Gastroesophageal sphincter (tissue), 4 donors: ENCODE measurements at regions not wholly inside any gene's neighbourhood (a gene's known extent, or its start where the extent isn't known, plus 50 kb on each side); places are given as distances from the start of the nearest gene placed in this dataset.

Experiments used
- ATAC-seq: fragments of 150-250 bp; one replicate; pipeline ENCODE4 v1.9.1; 2016; ENCODE audit warnings: mild to moderate bottlenecking, moderate library complexity
- H3K27ac ChIP-seq, 4 donors: fragments of 200-600 bp; sonication (generic) in 3 of 4; 1 replicate in 3 of 4; 2 replicates in 1 of 4; pipeline ENCODE4 v1.5.1; 2016 to 2019
- H3K27me3 ChIP-seq: fragments of 200-600 bp; sonication (generic); one replicate; pipeline ENCODE4 v1.5.1; 2019
- H3K36me3 ChIP-seq, 2 donors: fragments of 200-600 bp; sonication (generic); one replicate each; pipeline ENCODE4 v1.5.1; 2019; ENCODE audit warnings: control low read depth in 1 of 2
- H3K4me1 ChIP-seq, 3 donors: fragments of 200-600 bp; sonication (generic); 1 replicate in 2 of 3; 2 replicates in 1 of 3; pipeline ENCODE4 v1.5.1; 2016 to 2019; ENCODE audit warnings: control low read depth in 2 of 3
- H3K4me3 ChIP-seq, 2 donors: fragments of 200-600 bp; sonication (generic); one replicate each; pipeline ENCODE4 v1.5.1; 2019; ENCODE audit warnings: mild to moderate bottlenecking in 1 of 2, moderate library complexity in 1 of 2
- H3K9me3 ChIP-seq, 3 donors: fragments of 200-600 bp; sonication (generic); one replicate each; pipeline ENCODE4 v1.5.1; 2017 to 2019; ENCODE audit warnings: control low read depth in 2 of 3
- EP300 ChIP-seq: sonication (generic); formaldehyde crosslinking; IDR thresholded peaks from one replicate; pipeline ENCODE4 v1.6.1; 2017; ENCODE audit warnings: antibody characterized with exemption, mild to moderate bottlenecking
- POLR2A ChIP-seq, 2 donors: fragments of 450-650 bp; IDR thresholded peaks; one replicate each; pipeline ENCODE4 v1.6.1; 2017; ENCODE audit warnings: antibody characterized with exemption in 2 of 2, mild to moderate bottlenecking in 2 of 2, moderate library complexity in 1 of 2
- POLR2AphosphoS5 ChIP-seq: sonication (generic); formaldehyde crosslinking; IDR thresholded peaks from one replicate; pipeline ENCODE4 v1.6.1; 2017; ENCODE audit warnings: antibody characterized with exemption
- WGBS, 2 donors: methylation state at CpG; one replicate each; pipeline ENCODE4 v1.1.5; 2018; ENCODE audit warnings: low coverage in 1 of 2; 5-methylcytosine and 5-hydroxymethylcytosine counted together
- TF ChIP-seq, protein P1 (sequence below), 4 experiments: fragments of 200-600 bp in 2 of 4; fragments of 450-650 bp in 2 of 4; sonication (generic) in 1 of 4; IDR thresholded peaks; one replicate each; pipeline ENCODE4 v1.5.1; 2017 to 2019; ENCODE audit warnings: antibody characterized with exemption in 4 of 4, mild to moderate bottlenecking in 2 of 4, moderate library complexity in 2 of 4

DNA sequence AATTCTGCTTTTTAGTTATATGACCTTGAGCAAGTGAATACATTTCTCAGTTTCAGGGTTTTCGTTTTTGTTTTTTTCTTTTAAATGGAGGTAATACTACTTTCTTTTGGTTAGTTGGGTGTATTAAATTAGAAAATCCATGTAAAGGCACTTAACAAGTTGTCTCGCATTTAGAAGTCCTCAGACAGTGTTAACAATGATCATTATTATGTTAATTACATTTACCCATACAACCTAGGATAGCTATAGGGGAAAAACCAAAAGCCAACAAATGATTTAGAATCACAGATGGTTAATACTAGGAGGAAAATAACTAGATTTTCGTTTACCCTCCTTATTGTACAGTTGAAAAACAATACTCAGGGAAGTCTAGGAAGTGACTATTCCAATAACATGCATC, 972.2 kb upstream of the WWC1 start:
- TF ChIP-seq, protein P1, sequence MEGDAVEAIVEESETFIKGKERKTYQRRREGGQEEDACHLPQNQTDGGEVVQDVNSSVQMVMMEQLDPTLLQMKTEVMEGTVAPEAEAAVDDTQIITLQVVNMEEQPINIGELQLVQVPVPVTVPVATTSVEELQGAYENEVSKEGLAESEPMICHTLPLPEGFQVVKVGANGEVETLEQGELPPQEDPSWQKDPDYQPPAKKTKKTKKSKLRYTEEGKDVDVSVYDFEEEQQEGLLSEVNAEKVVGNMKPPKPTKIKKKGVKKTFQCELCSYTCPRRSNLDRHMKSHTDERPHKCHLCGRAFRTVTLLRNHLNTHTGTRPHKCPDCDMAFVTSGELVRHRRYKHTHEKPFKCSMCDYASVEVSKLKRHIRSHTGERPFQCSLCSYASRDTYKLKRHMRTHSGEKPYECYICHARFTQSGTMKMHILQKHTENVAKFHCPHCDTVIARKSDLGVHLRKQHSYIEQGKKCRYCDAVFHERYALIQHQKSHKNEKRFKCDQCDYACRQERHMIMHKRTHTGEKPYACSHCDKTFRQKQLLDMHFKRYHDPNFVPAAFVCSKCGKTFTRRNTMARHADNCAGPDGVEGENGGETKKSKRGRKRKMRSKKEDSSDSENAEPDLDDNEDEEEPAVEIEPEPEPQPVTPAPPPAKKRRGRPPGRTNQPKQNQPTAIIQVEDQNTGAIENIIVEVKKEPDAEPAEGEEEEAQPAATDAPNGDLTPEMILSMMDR (IDR thresholded peaks at IDR 0.05), result no peak
- no peak for TF ChIP-seq POLR2A (IDR thresholded peaks at IDR 0.05)
- TF ChIP-seq EP300, result no peak
- TF ChIP-seq POLR2AphosphoS5, result no peak
- H3K36me3 ChIP-seq, result no peaks in the 10 kb centered on the region
- H3K4me3 ChIP-seq, result no peak overlapping the region
- no peak for ATAC-seq
- no peaks in the 10 kb centered on the region for H3K4me1 ChIP-seq
- no peak overlapping the region for H3K27ac ChIP-seq
- H3K27me3 ChIP-seq, result no peaks in the 10 kb centered on the region
- 79 to 88% methylated on average over 2 to 3 of the region's 3 CpGs for WGBS, 2 donors
- H3K9me3 ChIP-seq, result no peaks in the 10 kb centered on the region

DNA sequence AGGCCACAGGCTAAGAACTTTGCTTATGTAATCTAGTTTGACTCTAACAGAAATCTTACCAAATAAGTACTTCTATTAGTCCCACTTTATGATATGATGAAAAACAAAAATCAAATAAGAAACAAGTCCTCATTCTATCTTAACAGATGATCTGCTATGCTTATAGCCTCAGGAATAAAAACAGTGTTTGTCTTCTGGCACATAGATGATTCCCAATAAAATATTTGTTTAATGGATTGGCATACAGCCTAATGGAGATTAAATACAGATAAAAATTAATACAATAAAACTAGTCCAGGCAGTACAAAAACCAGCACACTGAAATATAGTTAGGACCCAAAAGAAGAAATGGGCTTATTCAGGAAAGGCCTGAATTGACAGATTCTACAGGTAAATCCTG, 971.4 kb upstream of the WWC1 start:
- Histone ChIP-seq H3K4me1 (no peaks in the 10 kb centered on the region), H3K9me3 (no peaks in the 10 kb centered on the region), H3K36me3 (no peaks in the 10 kb centered on the region), H3K27ac (no peak overlapping the region), H3K27me3 (no peaks in the 10 kb centered on the region), H3K4me3 (no peak overlapping the region)
- TF ChIP-seq POLR2AphosphoS5 (no peak), EP300 (no peak), POLR2A (IDR thresholded peaks at IDR 0.05) (no peak)
- TF ChIP-seq, protein P1 (IDR thresholded peaks at IDR 0.05), result no peak
- ATAC-seq, result no peak

DNA sequence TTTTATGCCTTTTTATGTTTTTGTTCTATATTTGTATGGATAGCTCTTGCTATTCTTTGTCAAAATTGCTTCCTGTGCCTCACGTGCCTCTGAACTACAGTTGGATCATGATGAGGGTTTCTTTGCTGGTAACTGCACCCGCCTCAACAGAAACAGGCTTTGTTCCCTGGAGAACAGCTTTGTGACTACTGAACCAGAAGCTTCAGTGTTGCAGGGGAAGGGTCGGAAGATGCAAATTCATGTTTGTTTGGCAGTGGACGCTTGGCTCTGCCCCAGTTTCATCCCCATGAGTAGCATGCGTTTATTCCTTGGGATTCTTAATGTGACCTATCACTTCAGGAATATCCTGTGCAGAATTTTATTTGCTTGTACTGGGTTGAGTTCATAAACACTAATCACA, 959.1 kb upstream of the WWC1 start:
- Histone ChIP-seq H3K9me3 (no peaks in the 10 kb centered on the region), H3K27me3 (no peaks in the 10 kb centered on the region), H3K4me1 (no peaks in the 10 kb centered on the region), H3K36me3 (no peaks in the 10 kb centered on the region), H3K4me3 (no peak overlapping the region), H3K27ac (no peak overlapping the region)
- TF ChIP-seq POLR2A (IDR thresholded peaks at IDR 0.05), result no peak
- TF ChIP-seq, protein P1 (IDR thresholded peaks at IDR 0.05), result no peak
- TF ChIP-seq POLR2AphosphoS5, result no peak
- no peak for TF ChIP-seq EP300
- 68 to 81% methylated on average over 3 to 5 of the region's 5 CpGs for WGBS, 2 donors
- no peak for ATAC-seq

DNA sequence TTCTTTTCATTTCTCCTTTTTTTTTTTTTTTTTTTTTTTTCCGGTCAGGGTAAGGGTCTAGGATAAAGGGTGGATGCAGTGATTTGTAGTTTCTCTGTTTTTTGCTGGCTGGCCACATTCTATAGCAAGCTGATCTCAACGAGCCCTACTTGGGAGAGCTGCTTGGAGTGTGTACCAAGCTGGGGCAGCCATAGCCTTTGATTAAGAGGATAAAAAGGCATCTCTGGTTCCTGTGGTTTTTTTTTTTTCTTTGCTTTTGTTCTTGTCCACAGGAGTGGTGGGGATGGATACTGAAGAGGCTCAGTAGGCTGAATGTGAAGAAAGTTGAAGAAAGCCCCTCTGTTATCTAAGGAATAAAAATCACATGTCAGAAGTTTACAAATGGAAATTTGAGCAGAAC, 955.3 kb upstream of the WWC1 start:
- ATAC-seq, result no peak

DNA sequence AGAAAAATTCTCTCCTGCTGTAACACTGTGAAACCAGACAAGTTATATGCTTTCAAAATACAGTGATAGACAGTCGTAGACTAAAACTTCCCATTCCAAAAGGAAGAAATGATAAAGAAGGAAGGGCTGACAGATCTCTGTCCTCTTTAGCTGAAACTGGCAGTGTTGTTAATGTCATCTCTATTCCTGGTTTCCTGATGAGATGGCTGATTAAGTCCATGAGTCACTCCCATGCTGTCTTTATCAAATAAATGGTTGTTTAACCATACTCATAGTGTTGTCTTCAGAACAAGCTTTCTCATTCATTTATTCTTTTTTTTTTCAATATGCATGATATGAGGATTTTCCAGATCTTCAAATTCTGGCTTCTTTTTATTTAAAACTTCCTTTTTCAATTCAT, 952.2 kb upstream of the WWC1 start:
- WGBS, 2 donors, result 67 to 89% methylated on average over 1 of the region's 1 CpG
- no peak for ATAC-seq
- no peaks in the 10 kb centered on the region for H3K4me1 ChIP-seq
- TF ChIP-seq POLR2A (IDR thresholded peaks at IDR 0.05) (no peak), POLR2AphosphoS5 (no peak), EP300 (no peak)
- TF ChIP-seq, protein P1 (IDR thresholded peaks at IDR 0.05), result no peak
- no peaks in the 10 kb centered on the region for H3K9me3 ChIP-seq
- no peak overlapping the region for H3K4me3 ChIP-seq
- H3K27ac ChIP-seq, result no peak overlapping the region
- no peaks in the 10 kb centered on the region for H3K27me3 ChIP-seq
- H3K36me3 ChIP-seq, result no peaks in the 10 kb centered on the region

More for the DNA sequence above, 955.3 kb upstream of the WWC1 start:
- TF ChIP-seq EP300 (no peak), POLR2AphosphoS5 (no peak), POLR2A (IDR thresholded peaks at IDR 0.05) (no peak)
- TF ChIP-seq, protein P1 (IDR thresholded peaks at IDR 0.05), result no peak
- H3K27me3 ChIP-seq, result no peaks in the 10 kb centered on the region
- no peaks in the 10 kb centered on the region for H3K9me3 ChIP-seq
- no peak overlapping the region for H3K27ac ChIP-seq
- no peaks in the 10 kb centered on the region for H3K36me3 ChIP-seq
- H3K4me1 ChIP-seq, result no peaks in the 10 kb centered on the region
- no peak overlapping the region for H3K4me3 ChIP-seq
- 100% methylated on average over 1 of the region's 2 CpGs; no CpG with 5 or more reads in 1 of the 2 donors for WGBS, 2 donors
